ENCODE measurements at regions not wholly inside any gene's neighbourhood (a gene's known extent, or its start where the extent isn't known, plus 50 kb on each side); places are given as distances from the start of the nearest gene placed in this dataset.

DNA sequence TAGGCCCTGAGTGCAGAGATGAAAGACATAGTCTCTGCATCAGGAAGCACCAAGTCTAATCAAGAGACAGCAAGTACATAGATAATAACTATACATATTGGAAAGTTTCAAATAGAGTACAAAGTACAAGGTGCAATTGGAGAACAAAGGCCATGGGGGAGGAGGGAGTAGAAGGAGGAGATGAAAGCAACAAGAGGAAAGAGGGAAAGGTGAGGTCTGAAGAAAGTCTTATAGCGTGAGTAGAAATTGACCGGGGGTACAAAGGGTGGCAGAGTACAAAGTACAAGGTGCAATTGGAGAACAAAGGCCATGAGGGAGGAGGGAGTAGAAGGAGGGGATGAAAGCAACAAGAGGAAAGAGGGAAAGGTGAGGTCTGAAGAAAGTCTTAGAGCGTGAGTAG, 244.2 kb upstream of the JUN start:
- H4K20me1 ChIP-seq (replicated peaks in 1 of 2; ENCODE audit: control insufficient read depth in 1 of 2, insufficient read depth in 2 of 2, low read length in 2 of 2), result no peaks in the 10 kb centered on the region
- FAIRE-seq (no peak), DNase-seq (ENCODE audit: low read depth in 1 of 2, low spot score in 2 of 2) (no peak)
- no peaks in the 10 kb centered on the region for H3K4me1 ChIP-seq (replicated peaks in 1 of 4; ENCODE audit: control insufficient read depth in 3 of 4, insufficient read depth in 4 of 4, low read length in 3 of 4)
- H3K14ac ChIP-seq (ENCODE audit: insufficient read length), result no peak overlapping the region
- H3K23me2 ChIP-seq (ENCODE audit: low read depth, low read length), result no peaks in the 10 kb centered on the region
- H4K8ac ChIP-seq (ENCODE audit: extremely low read depth, insufficient read depth, low read length), result no peak overlapping the region
- no peaks in the 10 kb centered on the region for H3K9me3 ChIP-seq (ENCODE audit: insufficient read depth in 2 of 2, low read depth in 1 of 2, low read length in 1 of 2)
- H3K4me3 ChIP-seq (ENCODE audit: extremely low read depth in 1 of 4, insufficient read depth in 2 of 4, low read depth in 3 of 4, low read length in 4 of 4), result no peak overlapping the region
- no peak overlapping the region for H3K56ac ChIP-seq (replicated peaks; ENCODE audit: insufficient read length, low read depth, low read length)
- H3K27ac ChIP-seq (ENCODE audit: low read depth, low read length), result no peak overlapping the region
- H3K18ac ChIP-seq (ENCODE audit: extremely low read depth, low read length), result no peak overlapping the region
- no peaks in the 10 kb centered on the region for H3K79me1 ChIP-seq (ENCODE audit: low read depth, low read length)
- no peak overlapping the region for H3K9ac ChIP-seq (replicated peaks in 1 of 4; ENCODE audit: extremely low read depth in 1 of 4, low read depth in 3 of 4, low read length in 3 of 4)
- 92% methylated on average over 3 of the region's 3 CpGs; no CpG with 5 or more reads in 1 of the 2 experiments for WGBS, 2 experiments (ENCODE audit: extremely low coverage in 1 of 2, insufficient coverage in 1 of 2, insufficient read length in 1 of 2, insufficient replicate concordance in 2 of 2, low coverage in 1 of 2, low lambda C conversion rate in 2 of 2, missing lambda C conversion rate in 1 of 2)
- H2BK15ac ChIP-seq (ENCODE audit: low read length), result no peak overlapping the region
- ChIA-PET POLR2A (ENCODE audit: partially characterized antibody) (interaction anchor here (0.7 kb wide), 1 partner anchor 11 kb away, joined by 3 read pairs; no protein-coding TSS in a partner anchor), CTCF (ENCODE audit: partially characterized antibody) (interaction anchor here (1.0 to 3.2 kb wide), 2 partner anchors 12 to 85 kb away, joined by 3 to 9 read pairs; no protein-coding TSS in a partner anchor)
- no peak overlapping the region for H2BK12ac ChIP-seq (ENCODE audit: low read depth, low read length)
- H2AFZ ChIP-seq (ENCODE audit: low read length), result no peak overlapping the region
- no peak overlapping the region for H2AK5ac ChIP-seq (ENCODE audit: low read depth, low read length)
- H3K79me2 ChIP-seq (ENCODE audit: control insufficient read depth in 1 of 2, insufficient read depth in 2 of 2, low read length in 2 of 2), result no peaks in the 10 kb centered on the region
- no peak overlapping the region for H3K4me2 ChIP-seq (ENCODE audit: insufficient read depth in 1 of 2, low read depth in 2 of 2, low read length in 2 of 2)
- H4K91ac ChIP-seq (replicated peaks; ENCODE audit: insufficient read length, low read length), result no peak overlapping the region
- no peak overlapping the region for H3K23ac ChIP-seq (ENCODE audit: insufficient read length)
- H3K36me3 ChIP-seq (ENCODE audit: control insufficient read depth in 2 of 4, insufficient read depth in 4 of 4, low read length in 3 of 4), result no peaks in the 10 kb centered on the region
- no peak overlapping the region for H2BK5ac ChIP-seq (ENCODE audit: low read depth, low read length)
- no peak overlapping the region for H2BK20ac ChIP-seq (ENCODE audit: low read length)
- no peak overlapping the region for H2BK120ac ChIP-seq (replicated peaks; ENCODE audit: low read depth, low read length)
- no peak overlapping the region for H3K4ac ChIP-seq (replicated peaks; ENCODE audit: insufficient read length, low read depth, low read length)
- no peak overlapping the region for H4K5ac ChIP-seq (ENCODE audit: insufficient read length, low read depth, low read length)
- H3K27me3 ChIP-seq (replicated peaks in 1 of 4; ENCODE audit: control insufficient read depth in 3 of 4, extremely low read depth in 1 of 4, insufficient read depth in 3 of 4, low read length in 3 of 4), result no peaks in the 10 kb centered on the region
- TF ChIP-seq RFX5 (IDR thresholded peaks at IDR 0.05; ENCODE audit: borderline replicate concordance, low read depth, low read length) (no peak), BRCA1 (IDR thresholded peaks at IDR 0.05; ENCODE audit: low read depth, low read length) (no peak), JUND (IDR thresholded peaks at IDR 0.05; ENCODE audit: low read length) (no peak), BACH1 (IDR thresholded peaks at IDR 0.05; ENCODE audit: low read length) (no peak), RBBP5 (IDR thresholded peaks at IDR 0.05; ENCODE audit: borderline replicate concordance, low read depth, low read length) (no peak), GABPA (IDR thresholded peaks at IDR 0.05; ENCODE audit: borderline replicate concordance, insufficient read depth, low read length) (no peak), ATF2 (IDR thresholded peaks at IDR 0.05; ENCODE audit: low read length) (no peak), POLR2AphosphoS5 (IDR thresholded peaks at IDR 0.05; ENCODE audit: low read depth, low read length) (no peak), TEAD4 (IDR thresholded peaks at IDR 0.05; ENCODE audit: low read depth, low read length) (no peak), YY1 (IDR thresholded peaks at IDR 0.05; ENCODE audit: low read depth, low read length) (no peak), SIN3A (conservative IDR thresholded peaks at IDR 0.05 in 1 of 2, IDR thresholded peaks at IDR 0.05 in 1 of 2; ENCODE audit: low read depth in 1 of 2, low read length in 2 of 2) (no peak), SIX5 (IDR thresholded peaks at IDR 0.05; ENCODE audit: low read depth, low read length) (no peak)
- TF ChIP-seq, protein P1, sequence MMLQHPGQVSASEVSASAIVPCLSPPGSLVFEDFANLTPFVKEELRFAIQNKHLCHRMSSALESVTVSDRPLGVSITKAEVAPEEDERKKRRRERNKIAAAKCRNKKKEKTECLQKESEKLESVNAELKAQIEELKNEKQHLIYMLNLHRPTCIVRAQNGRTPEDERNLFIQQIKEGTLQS (IDR thresholded peaks at IDR 0.05; ENCODE audit: insufficient read depth, low read depth, low read length), result no peak

All from H1 (cell line).